ENCODE measurements at regions not wholly inside any gene's neighbourhood (a gene's known extent, or its start where the extent isn't known, plus 50 kb on each side); places are given as distances from the start of the nearest gene placed in this dataset.

DNA sequence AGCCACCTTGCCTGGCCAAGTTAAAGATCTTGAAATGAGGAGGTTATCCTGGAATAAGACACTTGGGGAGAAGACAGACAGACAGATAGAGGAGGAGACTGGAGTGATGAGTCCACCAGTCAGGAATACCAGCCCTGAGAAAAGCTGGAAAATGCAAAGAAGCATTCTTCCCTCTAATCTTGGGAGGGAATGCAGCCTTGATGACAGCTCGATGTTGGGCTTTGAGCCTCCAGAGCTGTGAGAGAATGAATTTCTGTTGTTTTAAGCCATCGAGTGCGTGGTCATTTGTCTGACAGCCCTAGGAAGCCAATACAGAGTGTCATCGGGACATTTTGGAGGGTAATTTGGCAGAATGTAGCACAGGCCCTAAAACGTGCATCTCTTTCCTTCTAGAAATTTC lies 199.1 kb upstream of the IER5L start:
- DNase-seq, result no peak

- DNase-seq, result no peak
These were observed 197.8 kb upstream of the IER5L start for GRCh38 chr9:129375845-129376244.

GRCh38 chr9:129374651-129375050 lies 196.6 kb upstream of the IER5L start:
- no peak for DNase-seq

- DNase-seq, result no peak
These were observed 196.2 kb upstream of the IER5L start for GRCh38 chr9:129374231-129374630.

- DNase-seq, result no peak
These were observed 195.3 kb upstream of the IER5L start for GRCh38 chr9:129373361-129373760.

DNA sequence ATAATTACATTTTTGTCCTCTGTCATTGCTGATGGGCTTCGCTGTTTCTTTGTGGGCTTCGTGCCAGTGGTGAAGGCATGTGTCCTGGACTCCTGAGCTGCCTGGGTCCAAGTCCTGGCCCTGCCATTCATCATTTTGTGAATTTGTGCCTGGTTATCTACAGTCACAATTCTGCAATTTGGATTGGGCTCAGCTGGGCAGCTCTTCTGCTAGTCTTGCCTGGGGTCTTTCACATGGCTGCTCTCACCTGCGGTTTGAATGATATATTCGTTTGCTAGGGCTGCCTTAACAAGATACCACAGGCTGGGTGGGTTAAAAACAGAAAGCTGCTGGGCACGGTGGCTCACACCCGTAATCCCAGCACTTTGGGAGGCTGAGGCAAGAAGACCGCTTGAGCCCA lies 192.7 kb upstream of the IER5L start:
- no peak for DNase-seq

- no peak for DNase-seq
These were observed 190.4 kb upstream of the IER5L start for GRCh38 chr9:129368444-129368978.

DNA sequence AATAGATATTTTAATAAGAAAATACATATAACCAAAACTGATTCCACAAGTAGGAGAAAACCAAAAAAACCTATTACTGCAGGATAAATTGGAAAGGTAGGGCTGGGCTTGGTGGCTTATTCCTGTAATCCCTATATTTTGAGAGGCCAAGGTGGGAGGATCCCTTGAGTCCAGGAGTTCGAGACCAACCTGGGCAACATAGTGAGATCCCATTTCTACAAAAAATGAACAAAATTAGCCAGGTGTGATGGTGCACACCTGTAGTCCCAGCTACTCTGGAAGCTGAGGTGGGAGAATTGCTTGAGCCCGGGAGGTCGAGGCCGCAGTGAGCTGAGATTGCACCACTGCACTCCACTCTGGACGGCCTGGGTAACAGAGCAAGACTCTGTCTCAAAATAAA lies 189.2 kb upstream of the IER5L start:
- DNase-seq, result no peak

- no peak for DNase-seq
These were observed 187.1 kb upstream of the IER5L start for GRCh38 chr9:129365196-129365595.

- DNase-seq, result no peak
These were observed 185.3 kb upstream of the IER5L start for GRCh38 chr9:129363216-129363873.

GRCh38 chr9:129362287-129363000 lies 184.4 kb upstream of the IER5L start:
- no peak for DNase-seq

GRCh38 chr9:129361196-129361595 lies 183.1 kb upstream of the IER5L start:
- no peak for DNase-seq

- DNase-seq, result no peak
These were observed 182.0 kb upstream of the IER5L start for GRCh38 chr9:129359916-129360536.

- DNase-seq, result no peak
These were observed 181.2 kb upstream of the IER5L start for GRCh38 chr9:129359162-129359811.

- no peak for DNase-seq
These were observed 180.6 kb upstream of the IER5L start for GRCh38 chr9:129358621-129359154.

GRCh38 chr9:129357773-129358245 lies 179.7 kb upstream of the IER5L start:
- DNase-seq, result no peak

- no peak for DNase-seq
These were observed 179.1 kb upstream of the IER5L start for GRCh38 chr9:129356871-129357772.

DNA sequence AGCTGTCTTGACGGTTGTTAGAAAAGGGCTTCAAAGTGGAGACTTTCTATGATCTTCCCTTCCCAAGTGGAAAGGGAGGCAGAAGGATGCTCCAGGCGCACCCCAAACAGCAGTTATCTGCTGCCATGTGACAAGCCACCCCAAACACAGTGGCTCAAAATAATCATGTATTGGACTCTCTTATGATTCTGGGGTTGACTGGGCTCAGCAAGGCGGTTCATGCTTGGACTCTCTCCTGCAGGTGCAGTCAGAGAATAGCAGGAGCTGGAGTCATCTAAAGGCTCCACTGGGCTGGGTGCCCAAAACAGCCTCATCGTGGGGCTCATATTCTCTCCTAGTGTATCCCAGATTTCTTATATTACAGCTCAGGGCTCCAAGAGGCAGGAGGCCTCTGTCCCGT lies 177.6 kb upstream of the IER5L start:
- no peak for DNase-seq

GRCh38 chr9:129354498-129354897 lies 176.4 kb upstream of the IER5L start:
- DNase-seq, result no peak

DNA sequence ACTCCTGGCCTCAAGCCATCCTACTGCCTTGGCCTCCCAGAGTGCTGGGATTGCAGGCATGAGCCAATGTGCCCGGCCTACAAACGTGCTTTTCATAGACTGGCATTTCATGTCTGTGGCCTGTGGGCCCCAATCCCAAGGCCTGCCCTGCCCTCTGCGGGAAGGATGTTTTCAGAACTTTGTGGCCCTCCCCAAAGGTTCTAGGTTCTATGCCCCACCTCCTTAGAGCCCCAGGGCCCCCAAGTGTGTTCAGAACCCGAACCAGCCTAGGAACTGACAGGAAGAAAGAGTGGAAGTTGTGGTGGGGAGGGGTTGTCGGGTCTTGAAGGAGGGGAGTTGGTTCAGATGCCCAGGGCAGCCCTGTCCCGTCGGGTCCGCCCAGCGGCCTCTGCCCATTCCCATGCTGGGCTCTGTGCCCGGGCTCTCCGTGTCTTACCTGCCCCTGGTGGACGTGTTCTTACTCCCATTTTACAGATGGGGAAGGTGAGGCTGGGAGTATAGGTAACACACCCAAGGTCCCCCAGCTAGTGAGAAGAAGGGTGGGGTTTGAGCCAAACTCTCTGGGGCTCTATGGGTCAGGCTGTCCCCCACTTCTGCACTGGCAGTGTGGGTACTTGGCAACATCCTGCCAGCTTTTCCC lies 175.8 kb upstream of the IER5L start:
- DNase-seq, result no peak

DNA sequence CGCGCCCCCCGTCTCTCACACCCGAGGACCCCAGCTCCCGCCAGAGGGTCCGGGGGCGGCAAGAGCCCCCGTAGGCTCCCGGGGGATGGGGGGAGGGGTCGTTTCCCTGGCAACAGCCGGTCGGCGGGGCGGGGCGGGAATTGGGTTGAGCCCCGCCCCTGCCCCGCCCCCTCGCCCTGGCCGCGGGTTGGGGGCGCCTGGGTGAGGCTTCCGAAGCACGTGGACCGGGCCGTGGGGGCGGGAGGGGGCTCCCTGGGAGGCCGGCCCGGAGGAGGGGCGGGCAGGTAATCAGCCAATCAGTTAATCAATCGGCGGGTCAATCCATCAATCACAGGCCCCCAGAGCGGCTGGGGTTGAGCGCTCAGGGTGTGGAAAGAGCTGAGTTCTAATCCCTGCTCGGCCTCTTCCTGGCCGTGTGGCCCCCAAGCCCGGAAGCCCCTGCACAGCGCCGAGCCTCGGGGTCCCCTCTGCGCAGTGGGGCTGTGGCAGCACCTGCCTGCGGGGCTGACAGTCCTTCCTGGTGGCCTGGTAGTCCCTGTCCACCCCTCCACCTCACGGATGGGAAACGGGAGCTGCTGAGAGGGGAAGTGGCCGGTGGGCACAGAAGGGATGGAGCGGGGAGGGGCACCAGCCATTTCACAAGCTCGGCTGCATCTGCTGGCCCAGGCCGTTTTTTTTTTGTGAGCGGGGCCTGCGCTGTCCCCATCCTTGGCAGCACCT lies 174.2 kb upstream of the IER5L start:
- DNase-seq, result no peak
